GM23338 (cell line): ENCODE measurements at regions not wholly inside any gene's neighbourhood (a gene's known extent, or its start where the extent isn't known, plus 50 kb on each side); places are given as distances from the start of the nearest gene placed in this dataset.

Experiments used
- ATAC-seq: fragments of 200-7000 bp; cut with Tn5 transposase; 3 replicates; pipeline ENCODE4 v1.9.1; 2020
- DNase-seq: peaks from one replicate; pipeline ENCODE4 v3.0.0-alpha.2; 2015; ENCODE audit warnings: low spot score
- H2AFZ ChIP-seq: fragments of 200-600 bp; sonication (generic); 2 replicates; pipeline ENCODE4 v1.8.0; 2016; ENCODE audit warnings: antibody characterized with exemption, mild to moderate bottlenecking, moderate library complexity
- H3F3A ChIP-seq: fragments of 200-600 bp; sonication (generic); replicated peaks from 2 replicates; pipeline ENCODE4 v1.8.0; 2017; ENCODE audit warnings: antibody characterized with exemption, mixed run types, low read depth
- H3K27ac ChIP-seq: fragments of 200-600 bp; sonication (generic); 2 replicates; pipeline ENCODE4 v1.6.1; 2016; ENCODE audit warnings: low read depth
- H3K27me3 ChIP-seq: fragments of 200-600 bp; sonication (generic); 2 replicates; pipeline ENCODE4 v1.8.0; 2016; ENCODE audit warnings: mild to moderate bottlenecking, mixed run types, moderate library complexity; ENCODE audit not compliant: insufficient read depth
- H3K36me3 ChIP-seq: fragments of 200-600 bp; sonication (generic); 2 replicates; pipeline ENCODE4 v1.8.0; 2016; ENCODE audit warnings: mild to moderate bottlenecking; ENCODE audit not compliant: insufficient read depth
- H3K4me1 ChIP-seq: fragments of 200-600 bp; sonication (generic); 2 replicates; pipeline ENCODE4 v1.8.0; 2016; ENCODE audit warnings: mild to moderate bottlenecking, moderate library complexity; ENCODE audit not compliant: insufficient read depth
- H3K4me2 ChIP-seq: fragments of 200-600 bp; sonication (generic); 2 replicates; pipeline ENCODE4 v1.7.1; 2017; ENCODE audit warnings: mixed run types
- H3K4me3 ChIP-seq: fragments of 200-600 bp; sonication (generic); 2 replicates; pipeline ENCODE4 v1.6.1; 2016; ENCODE audit warnings: mixed run types
- H3K79me2 ChIP-seq: fragments of 200-600 bp; sonication (generic); replicated peaks from 2 replicates; pipeline ENCODE4 v1.8.0; 2017; ENCODE audit warnings: mild to moderate bottlenecking; ENCODE audit not compliant: insufficient read depth
- H3K9me2 ChIP-seq: fragments of 200-600 bp; sonication (generic); 2 replicates; pipeline ENCODE4 v1.8.0; 2017; ENCODE audit not compliant: insufficient read depth
- H4K20me1 ChIP-seq: fragments of 200-600 bp; sonication (generic); replicated peaks from 2 replicates; pipeline ENCODE4 v1.8.0; 2017; ENCODE audit warnings: mild to moderate bottlenecking; ENCODE audit not compliant: insufficient read depth
- H3K27ac Mint-ChIP-seq: 2 replicates; pipeline ENCODE4 v1.8.0; 2020; ENCODE audit warnings: inconsistent platforms, mild to moderate bottlenecking, moderate library complexity, mixed read lengths
- H3K27me3 Mint-ChIP-seq: 3 replicates; pipeline ENCODE4 v1.8.0; 2022; ENCODE audit warnings: low read depth, mild to moderate bottlenecking, moderate library complexity, mixed read lengths, inconsistent platforms; ENCODE audit not compliant: insufficient read depth, poor library complexity
- H3K36me3 Mint-ChIP-seq: 3 replicates; pipeline ENCODE4 v1.8.0; 2021; ENCODE audit warnings: low read depth, mild to moderate bottlenecking, inconsistent platforms, moderate library complexity, mixed read lengths
- H3K4me1 Mint-ChIP-seq: 3 replicates; pipeline ENCODE4 v1.8.0; 2020; ENCODE audit warnings: mild to moderate bottlenecking, inconsistent platforms, mixed read lengths
- H3K4me3 Mint-ChIP-seq: 3 replicates; pipeline ENCODE4 v1.8.0; 2021; ENCODE audit warnings: moderate library complexity, mild to moderate bottlenecking, inconsistent platforms, mixed read lengths
- H3K9me3 Mint-ChIP-seq: 3 replicates; pipeline ENCODE4 v1.8.0; 2020; ENCODE audit warnings: moderate library complexity, mild to moderate bottlenecking, inconsistent platforms, mixed read lengths
- CREB1 ChIP-seq: fragments of 250-450 bp; sonication (Bioruptor Pico); IDR thresholded peaks from 2 replicates; pipeline ENCODE4 v1.5.0; 2020; ENCODE audit warnings: low read depth, mild to moderate bottlenecking, moderate library complexity
- CTCF ChIP-seq, 2 experiments: fragments of 200-600 bp in 1 of 2; sonication (generic) in 1 of 2; conservative IDR thresholded peaks; 2 replicates each; pipeline versions ENCODE4 v1.5.1 to v1.6.1; 2016 to 2017; ENCODE audit warnings: antibody characterized with exemption in 2 of 2, low read depth in 2 of 2, mild to moderate bottlenecking in 2 of 2, moderate library complexity in 1 of 2
- EZH2 ChIP-seq: fragments of 200-600 bp; sonication (generic); IDR thresholded peaks from one replicate; pipeline ENCODE4 v1.8.0; 2017; ENCODE audit warnings: antibody characterized with exemption, mild to moderate bottlenecking, low read depth; ENCODE audit not compliant: unreplicated experiment
- EZH2phosphoT487 ChIP-seq: fragments of 200-600 bp; sonication (generic); IDR thresholded peaks from one replicate; pipeline ENCODE4 v1.8.1; 2018; ENCODE audit warnings: antibody characterized with exemption; ENCODE audit not compliant: unreplicated experiment
- JUNB ChIP-seq: IDR thresholded peaks from one replicate; pipeline ENCODE4 v1.6.1; 2016; ENCODE audit warnings: antibody characterized with exemption; ENCODE audit not compliant: unreplicated experiment
- NANOG ChIP-seq: IDR thresholded peaks from 2 replicates; pipeline ENCODE4 v1.6.1; 2016; ENCODE audit warnings: antibody characterized with exemption, borderline replicate concordance
- POLR2AphosphoS5 ChIP-seq: IDR thresholded peaks from 2 replicates; pipeline ENCODE4 v1.6.1; 2016; ENCODE audit warnings: antibody characterized with exemption, low read depth
- REST ChIP-seq: IDR thresholded peaks from one replicate; pipeline ENCODE4 v1.6.1; 2018; ENCODE audit warnings: antibody characterized with exemption; ENCODE audit not compliant: unreplicated experiment
- ZNF114 ChIP-seq: fragments of 250-450 bp; sonication (Bioruptor Pico); IDR thresholded peaks from 2 replicates; pipeline ENCODE4 v1.5.0; 2020; ENCODE audit warnings: mild to moderate bottlenecking, moderate library complexity
- ZNF331 ChIP-seq: fragments of 250-450 bp; sonication (Bioruptor Pico); IDR thresholded peaks from 2 replicates; pipeline ENCODE4 v1.5.0; 2020; ENCODE audit warnings: low read depth, mild to moderate bottlenecking, moderate library complexity

DNA sequence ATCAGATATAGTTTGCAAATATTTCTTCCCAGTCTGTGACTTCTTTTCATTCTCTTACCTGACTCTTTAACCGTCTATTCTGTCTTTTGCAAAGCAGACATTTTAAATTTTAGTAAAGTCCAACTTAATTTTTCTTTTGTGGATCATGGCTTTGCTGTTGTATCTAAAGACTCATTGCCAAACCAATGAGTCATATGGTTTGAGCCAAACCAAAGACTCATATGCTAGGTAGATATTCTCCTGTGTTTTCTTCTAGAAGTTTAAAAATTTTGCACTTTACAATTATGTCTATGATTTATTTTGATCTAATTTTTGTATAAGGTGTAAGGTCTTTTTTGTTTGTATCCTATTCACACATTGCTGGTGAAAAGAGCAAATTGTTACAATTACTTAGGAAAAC is 446.8 kb downstream of the ANKRD50 start:
- H4K20me1 ChIP-seq = no peaks in the 10 kb centered on the region
- H3K4me2 ChIP-seq = no peak overlapping the region
- no peak overlapping the region for H2AFZ ChIP-seq
- Mint-ChIP-seq H3K27ac (no peak overlapping the region), H3K36me3 (0 out of 3 replicates have a peak, but pooled peaks cover 4% of the 10 kb centered on the region), H3K4me1 (no peaks in the 10 kb centered on the region), H3K9me3 (peaks cover 10% of the 10 kb centered on the region; the same call in 2 of the 3 replicates), H3K4me3 (no peak overlapping the region), H3K27me3 (no peaks in the 10 kb centered on the region)
- H3K27me3 ChIP-seq = no peaks in the 10 kb centered on the region
- no peaks in the 10 kb centered on the region for H3K4me1 ChIP-seq
- H3K36me3 ChIP-seq = no peaks in the 10 kb centered on the region
- TF ChIP-seq REST (no peak), EZH2phosphoT487 (no peak), CREB1 (CRISPR knock-in tag) (no peak), ZNF114 (CRISPR knock-in tag) (no peak), NANOG (no peak), EZH2 (no peak)
- H3K4me3 ChIP-seq = no peak overlapping the region
- no peak for ATAC-seq
- no peaks in the 10 kb centered on the region for H3K9me2 ChIP-seq
- H3F3A ChIP-seq = no peaks in the 10 kb centered on the region
- no peaks in the 10 kb centered on the region for H3K79me2 ChIP-seq
- no peak overlapping the region for H3K27ac ChIP-seq
- no peak for DNase-seq

DNA sequence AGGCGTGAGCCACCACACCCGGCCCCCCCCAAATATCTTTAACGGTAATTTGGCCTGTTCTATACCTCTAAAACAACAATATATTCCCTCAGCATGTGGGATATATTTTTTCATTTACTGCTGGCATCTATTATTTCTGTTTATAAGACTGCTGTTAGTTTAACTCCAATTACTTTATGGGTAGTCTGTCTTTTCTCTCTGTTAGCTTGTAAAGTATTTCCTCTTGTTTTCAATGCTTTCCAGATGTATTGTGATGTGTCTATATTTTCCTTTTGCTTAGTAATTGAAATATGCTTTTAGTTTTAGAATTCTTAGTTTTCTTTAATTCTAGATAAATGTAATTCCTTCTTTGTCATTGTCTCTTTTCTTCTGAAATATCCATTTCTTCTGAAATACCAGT is 445.8 kb downstream of the ANKRD50 start:
- Histone ChIP-seq H3F3A (no peaks in the 10 kb centered on the region), H3K36me3 (no peaks in the 10 kb centered on the region), H3K4me1 (no peaks in the 10 kb centered on the region), H3K4me2 (no peak overlapping the region), H2AFZ (no peak overlapping the region), H3K27me3 (no peaks in the 10 kb centered on the region), H4K20me1 (no peaks in the 10 kb centered on the region), H3K9me2 (0 out of 2 replicates have a peak, but pooled peaks cover 2% of the 10 kb centered on the region), H3K27ac (no peak overlapping the region), H3K4me3 (no peak overlapping the region), H3K79me2 (no peaks in the 10 kb centered on the region)
- H3K4me1 Mint-ChIP-seq = no peaks in the 10 kb centered on the region
- no peak for ATAC-seq
- no peaks in the 10 kb centered on the region for H3K27me3 Mint-ChIP-seq
- H3K36me3 Mint-ChIP-seq = 0 out of 3 replicates have a peak, but pooled peaks cover 10% of the 10 kb centered on the region
- H3K4me3 Mint-ChIP-seq = no peak overlapping the region
- DNase-seq = no peak
- H3K9me3 Mint-ChIP-seq = peaks cover 16% of the 10 kb centered on the region
- no peak overlapping the region for H3K27ac Mint-ChIP-seq
- no peak for TF ChIP-seq CREB1 (CRISPR knock-in tag)
- TF ChIP-seq JUNB = no peak
- no peak for TF ChIP-seq EZH2phosphoT487
- no peak for TF ChIP-seq POLR2AphosphoS5
- no peak for TF ChIP-seq EZH2
- no peak for TF ChIP-seq ZNF331 (CRISPR knock-in tag)
- no peak for TF ChIP-seq REST
- no peak for TF ChIP-seq CTCF (conservative IDR thresholded peaks at IDR 0.05; ENCODE audit: low read depth in 2 of 2)
- TF ChIP-seq NANOG = no peak
